ENCODE measurements at regions not wholly inside any gene's neighbourhood (a gene's known extent, or its start where the extent isn't known, plus 50 kb on each side); places are given as distances from the start of the nearest gene placed in this dataset.

DNA sequence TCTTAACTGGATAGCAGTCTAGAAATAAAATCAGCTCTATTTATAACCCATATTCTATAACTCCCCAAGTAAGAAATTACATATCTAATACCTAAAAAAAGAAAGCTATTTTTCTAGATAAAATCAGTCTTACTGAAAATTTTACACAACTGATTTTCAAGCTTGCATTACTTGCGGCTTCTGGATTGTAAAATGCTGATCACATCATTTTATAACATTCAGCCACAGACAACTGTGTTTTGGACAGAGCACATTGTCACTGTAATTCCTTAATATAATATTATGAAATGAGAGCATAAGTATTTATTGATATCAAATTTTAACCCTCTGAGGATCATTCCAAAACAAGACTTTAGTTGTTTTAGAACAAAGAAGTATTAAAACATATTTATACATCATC lies 78.5 kb upstream of the ARID2 start:
- Histone ChIP-seq H3K36me3 (ENCODE audit: control insufficient read depth in 2 of 2, insufficient read depth in 1 of 2, low read length in 2 of 2) (no peaks in the 10 kb centered on the region), H3K4me1 (ENCODE audit: control insufficient read depth, insufficient read depth, low read length) (no peaks in the 10 kb centered on the region), H3K4me3 (ENCODE audit: low read depth, low read length) (no peak overlapping the region), H3K9me3 (ENCODE audit: control insufficient read depth, insufficient read depth, low read depth, low read length) (no peaks in the 10 kb centered on the region), H3K27ac (ENCODE audit: extremely low read depth, low read depth, low read length) (no peak overlapping the region)
- TF ChIP-seq ZNF155 (tag by site-specific recombination; IDR thresholded peaks at IDR 0.05), result no peak
- no peak for TF ChIP-seq TCF7L2 (IDR thresholded peaks at IDR 0.05; ENCODE audit: borderline replicate concordance, low read depth, low read length)
- TF ChIP-seq MEIS1 (CRISPR knock-in tag; IDR thresholded peaks at IDR 0.05; ENCODE audit: borderline replicate concordance), result no peak
- TF ChIP-seq ZNF211 (tag by site-specific recombination; IDR thresholded peaks at IDR 0.05; ENCODE audit: low read depth), result no peak
- TF ChIP-seq REPIN1 (tag by site-specific recombination; IDR thresholded peaks at IDR 0.05; ENCODE audit: low read depth), result no peak
- TF ChIP-seq ZNF426 (tag by site-specific recombination; IDR thresholded peaks at IDR 0.05), result no peak
- TF ChIP-seq ZNF658 (tag by site-specific recombination; IDR thresholded peaks at IDR 0.05), result no peak
- TF ChIP-seq ZNF157 (tag by site-specific recombination; IDR thresholded peaks at IDR 0.05), result no peak
- TF ChIP-seq, protein P1, sequence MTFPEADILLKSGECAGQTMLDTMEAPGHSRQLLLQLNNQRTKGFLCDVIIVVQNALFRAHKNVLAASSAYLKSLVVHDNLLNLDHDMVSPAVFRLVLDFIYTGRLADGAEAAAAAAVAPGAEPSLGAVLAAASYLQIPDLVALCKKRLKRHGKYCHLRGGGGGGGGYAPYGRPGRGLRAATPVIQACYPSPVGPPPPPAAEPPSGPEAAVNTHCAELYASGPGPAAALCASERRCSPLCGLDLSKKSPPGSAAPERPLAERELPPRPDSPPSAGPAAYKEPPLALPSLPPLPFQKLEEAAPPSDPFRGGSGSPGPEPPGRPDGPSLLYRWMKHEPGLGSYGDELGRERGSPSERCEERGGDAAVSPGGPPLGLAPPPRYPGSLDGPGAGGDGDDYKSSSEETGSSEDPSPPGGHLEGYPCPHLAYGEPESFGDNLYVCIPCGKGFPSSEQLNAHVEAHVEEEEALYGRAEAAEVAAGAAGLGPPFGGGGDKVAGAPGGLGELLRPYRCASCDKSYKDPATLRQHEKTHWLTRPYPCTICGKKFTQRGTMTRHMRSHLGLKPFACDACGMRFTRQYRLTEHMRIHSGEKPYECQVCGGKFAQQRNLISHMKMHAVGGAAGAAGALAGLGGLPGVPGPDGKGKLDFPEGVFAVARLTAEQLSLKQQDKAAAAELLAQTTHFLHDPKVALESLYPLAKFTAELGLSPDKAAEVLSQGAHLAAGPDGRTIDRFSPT (tag by site-specific recombination; IDR thresholded peaks at IDR 0.05), result no peak
- TF ChIP-seq ZNF610 (tag by site-specific recombination; IDR thresholded peaks at IDR 0.05; ENCODE audit: borderline replicate concordance), result no peak
- no peak for TF ChIP-seq ZNF560 (tag by site-specific recombination; IDR thresholded peaks at IDR 0.05; ENCODE audit: borderline replicate concordance)
- TF ChIP-seq ZNF324 (tag by site-specific recombination; IDR thresholded peaks at IDR 0.05), result no peak
- no peak for TF ChIP-seq MYNN (tag by site-specific recombination; IDR thresholded peaks at IDR 0.05; ENCODE audit: borderline replicate concordance)
- no peak for TF ChIP-seq KLF7 (tag by site-specific recombination; IDR thresholded peaks at IDR 0.05; ENCODE audit: borderline replicate concordance)
- TF ChIP-seq, protein P2, sequence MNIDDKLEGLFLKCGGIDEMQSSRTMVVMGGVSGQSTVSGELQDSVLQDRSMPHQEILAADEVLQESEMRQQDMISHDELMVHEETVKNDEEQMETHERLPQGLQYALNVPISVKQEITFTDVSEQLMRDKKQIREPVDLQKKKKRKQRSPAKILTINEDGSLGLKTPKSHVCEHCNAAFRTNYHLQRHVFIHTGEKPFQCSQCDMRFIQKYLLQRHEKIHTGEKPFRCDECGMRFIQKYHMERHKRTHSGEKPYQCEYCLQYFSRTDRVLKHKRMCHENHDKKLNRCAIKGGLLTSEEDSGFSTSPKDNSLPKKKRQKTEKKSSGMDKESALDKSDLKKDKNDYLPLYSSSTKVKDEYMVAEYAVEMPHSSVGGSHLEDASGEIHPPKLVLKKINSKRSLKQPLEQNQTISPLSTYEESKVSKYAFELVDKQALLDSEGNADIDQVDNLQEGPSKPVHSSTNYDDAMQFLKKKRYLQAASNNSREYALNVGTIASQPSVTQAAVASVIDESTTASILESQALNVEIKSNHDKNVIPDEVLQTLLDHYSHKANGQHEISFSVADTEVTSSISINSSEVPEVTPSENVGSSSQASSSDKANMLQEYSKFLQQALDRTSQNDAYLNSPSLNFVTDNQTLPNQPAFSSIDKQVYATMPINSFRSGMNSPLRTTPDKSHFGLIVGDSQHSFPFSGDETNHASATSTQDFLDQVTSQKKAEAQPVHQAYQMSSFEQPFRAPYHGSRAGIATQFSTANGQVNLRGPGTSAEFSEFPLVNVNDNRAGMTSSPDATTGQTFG (tag by site-specific recombination; IDR thresholded peaks at IDR 0.05; ENCODE audit: borderline replicate concordance), result no peak
- ChIA-PET CTCF (no interaction called here), POLR2A (no interaction called here)

DNA sequence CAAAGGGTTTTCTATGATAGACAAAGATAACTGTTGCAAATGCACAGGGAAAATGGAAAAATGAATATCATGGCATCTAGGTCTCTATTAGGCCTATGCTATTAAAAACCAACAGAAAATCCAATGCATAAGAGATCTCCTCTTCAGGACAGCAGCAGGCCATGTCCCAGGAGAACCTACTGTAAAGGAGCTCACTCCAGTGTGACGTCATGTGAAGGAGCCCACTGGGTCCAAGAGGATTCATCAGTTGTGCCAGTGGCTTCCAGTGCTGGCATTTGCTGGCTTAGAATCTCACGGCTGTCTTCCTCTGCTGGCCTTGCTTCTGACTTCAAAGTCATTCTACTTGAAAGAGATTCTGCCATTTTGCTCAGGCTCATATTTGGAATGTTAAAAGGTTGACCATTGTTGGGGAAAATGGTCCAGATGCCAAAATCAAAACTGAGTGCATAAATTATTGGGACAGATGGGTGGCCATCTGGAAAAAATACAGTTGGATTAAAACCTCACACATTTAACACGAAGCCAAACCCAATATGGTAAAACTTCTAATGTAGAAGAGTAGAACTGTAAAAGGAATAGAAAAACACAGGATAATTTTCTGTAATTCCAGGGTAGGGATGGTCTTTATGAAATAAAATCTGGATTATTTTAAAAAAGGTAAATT lies 75.4 kb upstream of the ARID2 start:
- H3K36me3 ChIP-seq (ENCODE audit: control insufficient read depth in 2 of 2, insufficient read depth in 1 of 2, low read length in 2 of 2), result no peaks in the 10 kb centered on the region
- POLR2A ChIA-PET, result interaction anchor here (1.2 kb wide), 1 partner anchor 73 kb away, joined by 3 read pairs; no protein-coding TSS in a partner anchor
- no peak overlapping the region for H3K4me3 ChIP-seq (ENCODE audit: low read depth, low read length)
- TF ChIP-seq, protein P3, sequence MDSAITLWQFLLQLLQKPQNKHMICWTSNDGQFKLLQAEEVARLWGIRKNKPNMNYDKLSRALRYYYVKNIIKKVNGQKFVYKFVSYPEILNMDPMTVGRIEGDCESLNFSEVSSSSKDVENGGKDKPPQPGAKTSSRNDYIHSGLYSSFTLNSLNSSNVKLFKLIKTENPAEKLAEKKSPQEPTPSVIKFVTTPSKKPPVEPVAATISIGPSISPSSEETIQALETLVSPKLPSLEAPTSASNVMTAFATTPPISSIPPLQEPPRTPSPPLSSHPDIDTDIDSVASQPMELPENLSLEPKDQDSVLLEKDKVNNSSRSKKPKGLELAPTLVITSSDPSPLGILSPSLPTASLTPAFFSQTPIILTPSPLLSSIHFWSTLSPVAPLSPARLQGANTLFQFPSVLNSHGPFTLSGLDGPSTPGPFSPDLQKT (IDR thresholded peaks at IDR 0.05; ENCODE audit: borderline replicate concordance, low read depth, low read length), result no peak
- TF ChIP-seq ZNF391 (tag by site-specific recombination; IDR thresholded peaks at IDR 0.05; ENCODE audit: borderline replicate concordance, low read depth), result no peak
- TF ChIP-seq PRDM1 (tag by site-specific recombination; IDR thresholded peaks at IDR 0.05), result no peak
- TF ChIP-seq, protein P4, sequence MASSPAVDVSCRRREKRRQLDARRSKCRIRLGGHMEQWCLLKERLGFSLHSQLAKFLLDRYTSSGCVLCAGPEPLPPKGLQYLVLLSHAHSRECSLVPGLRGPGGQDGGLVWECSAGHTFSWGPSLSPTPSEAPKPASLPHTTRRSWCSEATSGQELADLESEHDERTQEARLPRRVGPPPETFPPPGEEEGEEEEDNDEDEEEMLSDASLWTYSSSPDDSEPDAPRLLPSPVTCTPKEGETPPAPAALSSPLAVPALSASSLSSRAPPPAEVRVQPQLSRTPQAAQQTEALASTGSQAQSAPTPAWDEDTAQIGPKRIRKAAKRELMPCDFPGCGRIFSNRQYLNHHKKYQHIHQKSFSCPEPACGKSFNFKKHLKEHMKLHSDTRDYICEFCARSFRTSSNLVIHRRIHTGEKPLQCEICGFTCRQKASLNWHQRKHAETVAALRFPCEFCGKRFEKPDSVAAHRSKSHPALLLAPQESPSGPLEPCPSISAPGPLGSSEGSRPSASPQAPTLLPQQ (tag by site-specific recombination; IDR thresholded peaks at IDR 0.05), result no peak
- no peak for TF ChIP-seq ZNF19 (tag by site-specific recombination; IDR thresholded peaks at IDR 0.05; ENCODE audit: low read depth)
- TF ChIP-seq, protein P5, sequence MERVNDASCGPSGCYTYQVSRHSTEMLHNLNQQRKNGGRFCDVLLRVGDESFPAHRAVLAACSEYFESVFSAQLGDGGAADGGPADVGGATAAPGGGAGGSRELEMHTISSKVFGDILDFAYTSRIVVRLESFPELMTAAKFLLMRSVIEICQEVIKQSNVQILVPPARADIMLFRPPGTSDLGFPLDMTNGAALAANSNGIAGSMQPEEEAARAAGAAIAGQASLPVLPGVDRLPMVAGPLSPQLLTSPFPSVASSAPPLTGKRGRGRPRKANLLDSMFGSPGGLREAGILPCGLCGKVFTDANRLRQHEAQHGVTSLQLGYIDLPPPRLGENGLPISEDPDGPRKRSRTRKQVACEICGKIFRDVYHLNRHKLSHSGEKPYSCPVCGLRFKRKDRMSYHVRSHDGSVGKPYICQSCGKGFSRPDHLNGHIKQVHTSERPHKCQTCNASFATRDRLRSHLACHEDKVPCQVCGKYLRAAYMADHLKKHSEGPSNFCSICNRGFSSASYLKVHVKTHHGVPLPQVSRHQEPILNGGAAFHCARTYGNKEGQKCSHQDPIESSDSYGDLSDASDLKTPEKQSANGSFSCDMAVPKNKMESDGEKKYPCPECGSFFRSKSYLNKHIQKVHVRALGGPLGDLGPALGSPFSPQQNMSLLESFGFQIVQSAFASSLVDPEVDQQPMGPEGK (tag by site-specific recombination; IDR thresholded peaks at IDR 0.05), result no peak
- TF ChIP-seq GFI1B (tag by site-specific recombination; IDR thresholded peaks at IDR 0.05), result no peak
- TF ChIP-seq, protein P1 (tag by site-specific recombination; IDR thresholded peaks at IDR 0.05), result no peak
- no peak for TF ChIP-seq ZNF791 (tag by site-specific recombination; IDR thresholded peaks at IDR 0.05)

More for the DNA sequence above, 75.4 kb upstream of the ARID2 start:
- H3K27ac ChIP-seq (ENCODE audit: extremely low read depth, low read depth, low read length), result no peak overlapping the region
- H3K9me3 ChIP-seq (ENCODE audit: control insufficient read depth, insufficient read depth, low read depth, low read length), result no peaks in the 10 kb centered on the region
- CTCF ChIA-PET, result interaction anchor here (0.7 kb wide), 1 partner anchor 19 kb away, joined by 4 read pairs; no protein-coding TSS in a partner anchor
- H3K4me1 ChIP-seq (ENCODE audit: control insufficient read depth, insufficient read depth, low read length), result no peaks in the 10 kb centered on the region

All from HEK293 (cell line).